Epithelial cell of proximal tubule (primary cell): ENCODE measurements at regions not wholly inside any gene's neighbourhood (a gene's known extent, or its start where the extent isn't known, plus 50 kb on each side); places are given as distances from the start of the nearest gene placed in this dataset.

Source experiments
- DNase-seq: peaks from one replicate; pipeline ENCODE4 v3.0.0-alpha.2; 2011; ENCODE audit warnings: low read depth
- H3K4me3 ChIP-seq: 2 replicates; pipeline ENCODE4 v1.5.1; 2011; ENCODE audit warnings: low read depth, mild to moderate bottlenecking, low read length
- TF ChIP-seq, protein P1 (sequence below): conservative IDR thresholded peaks from 2 replicates; pipeline ENCODE4 v1.5.1; 2012; ENCODE audit warnings: low read depth, mild to moderate bottlenecking, low read length

DNA sequence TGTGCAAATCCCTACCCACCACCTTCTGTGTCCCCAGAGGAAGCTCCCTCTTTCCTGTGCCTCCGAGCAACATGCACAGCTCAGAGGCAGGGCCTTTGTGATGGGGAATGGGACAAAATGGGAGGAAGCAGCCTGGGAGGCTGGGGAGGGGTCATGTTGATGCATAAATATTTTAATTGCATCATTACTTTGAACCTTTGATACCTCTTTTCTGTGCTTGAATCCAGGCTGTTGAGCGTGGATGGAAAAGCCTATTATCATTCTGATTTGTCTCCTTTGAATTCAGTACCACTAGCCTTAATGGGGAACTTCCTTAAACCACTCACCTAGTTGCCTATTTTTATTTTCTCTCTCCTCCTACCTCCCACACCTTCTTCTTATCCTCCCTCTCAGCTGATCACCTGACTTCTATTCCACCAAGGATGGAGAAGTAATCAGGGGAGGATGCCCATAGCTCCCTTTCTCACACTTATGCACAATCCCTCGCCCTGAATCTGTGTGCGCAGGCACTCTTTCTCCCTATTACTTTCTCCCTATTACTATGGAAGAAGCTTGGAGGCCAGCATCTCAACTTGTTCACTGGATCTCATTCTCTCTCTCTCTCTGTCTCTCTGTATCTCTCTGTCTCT lies 78.5 kb downstream of the SEC61G start:
- TF ChIP-seq, protein P1, sequence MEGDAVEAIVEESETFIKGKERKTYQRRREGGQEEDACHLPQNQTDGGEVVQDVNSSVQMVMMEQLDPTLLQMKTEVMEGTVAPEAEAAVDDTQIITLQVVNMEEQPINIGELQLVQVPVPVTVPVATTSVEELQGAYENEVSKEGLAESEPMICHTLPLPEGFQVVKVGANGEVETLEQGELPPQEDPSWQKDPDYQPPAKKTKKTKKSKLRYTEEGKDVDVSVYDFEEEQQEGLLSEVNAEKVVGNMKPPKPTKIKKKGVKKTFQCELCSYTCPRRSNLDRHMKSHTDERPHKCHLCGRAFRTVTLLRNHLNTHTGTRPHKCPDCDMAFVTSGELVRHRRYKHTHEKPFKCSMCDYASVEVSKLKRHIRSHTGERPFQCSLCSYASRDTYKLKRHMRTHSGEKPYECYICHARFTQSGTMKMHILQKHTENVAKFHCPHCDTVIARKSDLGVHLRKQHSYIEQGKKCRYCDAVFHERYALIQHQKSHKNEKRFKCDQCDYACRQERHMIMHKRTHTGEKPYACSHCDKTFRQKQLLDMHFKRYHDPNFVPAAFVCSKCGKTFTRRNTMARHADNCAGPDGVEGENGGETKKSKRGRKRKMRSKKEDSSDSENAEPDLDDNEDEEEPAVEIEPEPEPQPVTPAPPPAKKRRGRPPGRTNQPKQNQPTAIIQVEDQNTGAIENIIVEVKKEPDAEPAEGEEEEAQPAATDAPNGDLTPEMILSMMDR, result no peak
- no peak for DNase-seq

DNA sequence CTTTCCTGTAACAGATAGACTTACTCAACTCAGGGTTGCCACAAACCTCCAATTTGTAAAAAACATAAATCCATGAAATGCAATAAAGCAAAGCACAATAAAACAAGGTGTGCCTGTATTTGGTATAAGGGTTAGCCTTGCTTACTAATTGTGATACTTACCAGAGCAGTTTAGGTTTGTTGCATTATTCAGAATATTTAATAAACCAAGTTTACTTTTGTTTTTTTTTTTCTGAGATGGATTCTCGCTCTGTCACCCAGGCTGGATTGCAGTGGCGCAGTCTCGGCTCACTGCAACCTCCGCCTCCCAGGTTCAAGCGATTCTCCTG lies 79.6 kb downstream of the SEC61G start:
- DNase-seq, result no peak
- no peak overlapping the region for H3K4me3 ChIP-seq
- TF ChIP-seq, protein P1, result no peak

More for the DNA sequence above, 78.5 kb downstream of the SEC61G start:
- H3K4me3 ChIP-seq, result no peak overlapping the region

DNA sequence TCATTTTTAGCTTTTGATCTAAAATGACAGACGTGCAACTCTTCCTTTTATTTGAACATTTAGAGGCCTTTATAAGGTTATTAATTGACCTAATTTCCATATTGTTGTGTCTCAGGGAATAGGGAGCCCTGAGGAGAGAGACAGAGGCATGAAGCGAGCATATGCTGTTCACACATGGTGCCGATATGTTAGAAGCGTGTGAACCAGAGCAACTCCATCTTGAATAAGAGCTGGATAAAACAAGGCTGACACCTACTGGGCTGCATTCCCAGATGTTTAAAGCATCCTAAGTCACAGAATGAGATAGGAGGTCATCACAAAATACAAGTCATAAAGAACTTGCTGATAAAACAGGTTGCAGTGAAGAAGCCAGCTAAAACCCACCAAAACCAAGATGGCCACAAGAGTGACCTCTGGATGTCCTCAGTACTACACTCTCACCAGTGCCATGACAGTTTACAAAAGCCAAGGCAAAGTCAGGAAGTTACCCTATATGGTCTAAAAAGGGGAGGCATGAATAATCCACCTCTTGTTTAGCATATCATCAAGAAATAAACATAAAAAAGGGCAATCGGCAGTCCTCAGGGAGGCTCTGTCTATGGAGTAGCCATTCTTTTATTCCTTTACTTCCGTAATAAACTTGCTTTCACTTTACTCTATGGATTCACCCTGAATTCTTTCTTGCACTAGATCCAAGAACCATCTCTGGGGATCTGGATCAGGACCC lies 80.1 kb downstream of the SEC61G start:
- TF ChIP-seq, protein P1, result peak; percentile 37
- DNase-seq, result no peak
- no peak overlapping the region for H3K4me3 ChIP-seq

DNA sequence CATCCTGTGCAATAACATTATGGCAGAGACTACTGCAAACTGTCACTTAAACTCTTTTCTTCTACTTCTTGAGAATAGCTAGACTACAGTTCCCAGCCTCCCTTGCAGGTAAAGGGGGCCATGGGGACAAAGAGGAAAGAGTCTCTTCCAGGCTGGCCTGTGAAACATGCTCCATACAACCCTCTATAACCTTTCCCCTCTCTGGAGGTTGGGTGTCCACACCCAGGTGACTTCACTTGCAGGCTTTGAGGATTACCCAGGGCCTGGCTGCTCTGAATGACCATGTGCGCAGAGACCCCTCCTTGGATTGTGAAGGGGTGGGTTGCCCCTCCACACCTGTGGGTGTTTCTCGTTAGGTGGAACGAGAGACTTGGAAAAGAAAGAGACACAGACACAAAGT lies 84.1 kb downstream of the SEC61G start:
- no peak overlapping the region for H3K4me3 ChIP-seq
- TF ChIP-seq, protein P1, result no peak
- DNase-seq, result no peak

DNA sequence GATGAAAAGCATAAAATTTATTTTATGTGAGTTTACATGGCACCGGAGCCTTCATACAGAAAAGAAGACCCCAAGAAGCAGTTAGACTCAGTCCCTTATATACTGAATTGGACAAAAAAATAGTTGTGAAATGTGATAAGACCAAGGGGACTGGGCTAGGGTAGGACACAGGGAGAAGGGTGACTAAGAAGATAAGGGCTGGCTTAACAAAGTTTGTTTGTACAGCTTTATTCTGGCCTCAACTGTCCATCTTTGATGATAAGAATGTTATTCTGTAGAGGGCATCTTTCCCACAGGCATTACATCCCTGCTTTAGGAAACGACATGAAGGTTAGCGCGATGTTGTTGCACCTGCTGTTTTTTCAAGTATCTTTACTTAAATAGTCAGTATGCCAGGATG lies 86.5 kb downstream of the SEC61G start:
- no peak for DNase-seq
- H3K4me3 ChIP-seq, result no peak overlapping the region
- TF ChIP-seq, protein P1, result no peak

DNA sequence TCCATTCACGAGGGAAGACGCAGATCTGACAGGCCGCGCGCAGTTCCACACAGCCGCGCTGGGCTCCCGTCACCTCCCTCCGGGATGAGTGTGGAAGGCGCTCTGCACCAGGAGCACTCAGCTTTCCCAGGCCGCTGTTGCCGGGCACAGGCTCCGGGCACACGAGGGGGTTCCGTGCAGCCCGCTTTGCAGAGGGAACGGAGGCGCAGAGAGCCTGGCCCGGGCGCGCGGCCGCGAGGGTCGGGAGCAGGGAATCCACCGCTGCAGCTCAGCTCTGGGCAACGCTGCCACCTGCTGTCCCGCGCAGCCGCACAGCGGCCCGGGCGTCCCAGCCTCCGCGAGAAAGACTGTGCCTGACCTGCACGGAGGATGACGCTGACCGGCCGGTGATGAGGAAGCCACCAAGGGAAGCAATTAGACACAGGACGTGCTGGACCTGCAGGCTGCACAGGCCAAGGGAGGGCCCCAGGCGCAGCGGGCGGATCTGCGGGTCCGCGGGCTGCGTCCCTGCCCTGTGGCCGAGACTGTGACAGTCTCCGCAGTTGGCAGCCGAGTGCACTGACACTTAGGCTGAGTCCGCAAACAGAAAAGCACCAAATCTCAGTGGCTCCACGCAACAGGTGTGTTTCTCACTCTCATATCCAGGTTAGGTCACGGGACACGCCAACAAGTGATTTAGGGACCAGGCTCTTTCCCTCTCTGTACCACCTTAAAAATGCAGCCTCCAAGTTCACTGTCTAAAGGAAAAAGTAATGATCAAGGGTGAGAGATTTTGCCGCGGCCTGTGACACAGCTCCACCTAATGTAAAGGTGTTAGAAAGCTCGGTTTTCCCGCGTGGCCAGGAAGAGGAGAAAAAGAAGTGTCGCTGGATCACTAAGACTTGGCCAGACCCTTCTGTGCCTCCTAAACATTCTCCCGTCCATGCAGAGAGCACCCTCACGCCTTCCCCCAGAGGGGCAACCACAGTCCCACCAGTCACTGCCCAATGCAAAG lies 94.5 kb downstream of the SEC61G start:
- H3K4me3 ChIP-seq, result peak overlapping the region; percentile 74
- DNase-seq, result peak; percentile 18
- TF ChIP-seq, protein P1, result peak; percentile 71
